Ascending aorta (tissue), 2 donors: ENCODE measurements at regions not wholly inside any gene's neighbourhood (a gene's known extent, or its start where the extent isn't known, plus 50 kb on each side); places are given as distances from the start of the nearest gene placed in this dataset.

ENCODE experiments used
- DNase-seq, 2 donors: peaks; one replicate each; pipeline ENCODE4 v3.0.0-alpha.2; 2019; ENCODE audit warnings: low spot score in 2 of 2
- H3K27ac ChIP-seq, 2 donors: fragments of 200-600 bp; sonication (generic); one replicate each; pipeline ENCODE4 v1.5.1; 2016 to 2017; ENCODE audit warnings: mild to moderate bottlenecking in 1 of 2
- H3K27me3 ChIP-seq: fragments of 200-600 bp; sonication (generic); one replicate; pipeline ENCODE4 v1.5.1; 2017
- H3K36me3 ChIP-seq, 2 donors: fragments of 200-600 bp; sonication (generic); one replicate each; pipeline ENCODE4 v1.5.1; 2016
- H3K4me1 ChIP-seq, 2 donors: fragments of 200-600 bp; sonication (generic); one replicate each; pipeline ENCODE4 v1.5.1; 2016 to 2017; ENCODE audit warnings: mild to moderate bottlenecking in 1 of 2
- H3K4me3 ChIP-seq, 2 donors: fragments of 200-600 bp; sonication (generic); one replicate each; pipeline ENCODE4 v1.5.1; 2016 to 2017; ENCODE audit warnings: mild to moderate bottlenecking in 1 of 2
- H3K9me3 ChIP-seq, 2 donors: fragments of 200-600 bp; sonication (generic); one replicate each; pipeline ENCODE4 v1.5.1; 2016
- CTCF ChIP-seq, 3 experiments: fragments of 200-600 bp in 2 of 3; fragments of 450-650 bp in 1 of 3; sonication (generic) in 2 of 3; IDR thresholded peaks; one replicate each; pipeline ENCODE4 v1.5.1; 2016 to 2019; ENCODE audit warnings: antibody characterized with exemption in 3 of 3, mild to moderate bottlenecking in 1 of 3, moderate library complexity in 1 of 3
- intact Hi-C: fragments of 100-400 bp; cut with DNase I; formaldehyde crosslinking; loops from one replicate; pipeline ENCODE4 v1.15.1; 2023

GRCh38 chr17:55654022-55654421 lies 68.6 kb downstream of the TMEM100 start:
- TF ChIP-seq CTCF (IDR thresholded peaks at IDR 0.05): no peak
- H3K27ac ChIP-seq: no peak overlapping the region
- H3K4me1 ChIP-seq: no peaks in the 10 kb centered on the region
- H3K27me3 ChIP-seq: no peaks in the 10 kb centered on the region
- no peaks in the 10 kb centered on the region for H3K9me3 ChIP-seq
- no peak for DNase-seq
- no peaks in the 10 kb centered on the region for H3K36me3 ChIP-seq
- no peak overlapping the region for H3K4me3 ChIP-seq
- intact Hi-C loops: no loop called here

- no peak overlapping the region for H3K27ac ChIP-seq
- no peaks in the 10 kb centered on the region for H3K27me3 ChIP-seq
- no peaks in the 10 kb centered on the region for H3K4me1 ChIP-seq
- no peaks in the 10 kb centered on the region for H3K9me3 ChIP-seq
- DNase-seq: no peak
- no peaks in the 10 kb centered on the region for H3K36me3 ChIP-seq
- intact Hi-C loops: no loop called here
- TF ChIP-seq CTCF (IDR thresholded peaks at IDR 0.05): no peak
- no peak overlapping the region for H3K4me3 ChIP-seq
These were observed 69.8 kb downstream of the TMEM100 start for GRCh38 chr17:55652825-55653224.

GRCh38 chr17:55652114-55652823 lies 70.4 kb downstream of the TMEM100 start:
- intact Hi-C loops: no loop called here
- TF ChIP-seq CTCF (IDR thresholded peaks at IDR 0.05): no peak

DNA sequence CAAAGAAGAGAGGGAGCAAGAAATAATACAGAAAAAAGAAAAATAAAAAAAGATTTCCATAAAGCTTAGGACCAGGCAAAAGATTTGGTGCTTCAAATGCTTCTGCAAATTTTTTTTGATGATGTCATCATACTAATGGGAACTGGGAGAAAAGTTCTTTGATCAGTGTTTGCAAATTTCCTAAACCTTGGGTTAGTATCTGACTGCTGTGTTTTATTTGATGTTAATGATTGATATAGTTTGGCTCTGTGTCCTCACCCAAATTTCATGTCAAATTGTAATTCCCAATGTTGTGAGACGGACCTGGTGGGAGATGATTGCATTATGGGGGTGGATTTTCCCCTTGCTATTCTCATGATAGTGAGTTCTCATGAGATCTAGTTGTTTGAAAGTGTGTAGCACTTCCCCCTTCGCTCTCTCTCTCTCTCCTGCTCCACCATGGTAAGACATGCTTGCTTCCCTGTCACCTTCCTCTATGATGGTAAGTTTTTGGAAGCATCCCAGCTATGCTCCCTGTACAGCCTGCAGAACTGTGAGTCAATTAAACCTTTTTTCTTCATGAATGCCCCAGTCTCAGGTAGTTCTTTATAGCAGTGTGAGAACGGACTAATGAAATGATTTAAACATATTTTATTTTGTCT lies 72.6 kb downstream of the TMEM100 start:
- Histone ChIP-seq H3K4me1 (no peaks in the 10 kb centered on the region), H3K9me3 (no peaks in the 10 kb centered on the region), H3K27me3 (no peaks in the 10 kb centered on the region), H3K4me3 (no peak overlapping the region), H3K27ac (no peak overlapping the region), H3K36me3 (no peaks in the 10 kb centered on the region)
- intact Hi-C loops: no loop called here
- TF ChIP-seq CTCF (IDR thresholded peaks at IDR 0.05): no peak
- no peak for DNase-seq

More at GRCh38 chr17:55652114-55652823, 70.4 kb downstream of the TMEM100 start:
- Histone ChIP-seq H3K9me3 (no peaks in the 10 kb centered on the region), H3K27me3 (no peaks in the 10 kb centered on the region), H3K27ac (no peak overlapping the region), H3K36me3 (no peaks in the 10 kb centered on the region), H3K4me1 (no peaks in the 10 kb centered on the region), H3K4me3 (no peak overlapping the region)
- no peak for DNase-seq

DNA sequence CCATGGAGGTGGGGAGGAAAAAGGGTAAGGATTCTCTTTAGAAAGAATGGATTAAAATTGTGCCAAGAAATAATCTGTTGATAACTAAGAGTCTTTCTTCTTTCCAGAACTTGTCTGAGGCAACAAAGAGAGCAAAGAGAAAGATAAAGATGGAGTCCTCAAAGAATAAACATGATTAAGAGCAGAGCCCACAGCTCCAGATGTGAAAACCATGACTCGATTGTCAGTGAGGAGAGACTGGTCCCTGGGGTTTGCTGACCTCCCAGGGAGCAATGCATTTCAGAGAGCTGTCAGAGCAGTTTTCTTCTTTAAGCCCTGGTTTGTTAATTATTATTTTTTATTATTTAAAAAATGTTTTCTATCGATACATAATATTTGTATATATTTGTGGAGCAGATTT lies 74.6 kb downstream of the TMEM100 start:
- Histone ChIP-seq H3K27me3 (no peaks in the 10 kb centered on the region), H3K9me3 (no peaks in the 10 kb centered on the region), H3K4me3 (no peak overlapping the region), H3K27ac (no peak overlapping the region), H3K36me3 (no peaks in the 10 kb centered on the region), H3K4me1 (no peaks in the 10 kb centered on the region)
- DNase-seq: no peak
- TF ChIP-seq CTCF (IDR thresholded peaks at IDR 0.05): no peak
- intact Hi-C loops: no loop called here
